ENCODE measurements at regions not wholly inside any gene's neighbourhood (a gene's known extent, or its start where the extent isn't known, plus 50 kb on each side); places are given as distances from the start of the nearest gene placed in this dataset.

- H3K79me2 ChIP-seq (ENCODE audit: control insufficient read depth, insufficient read depth, low read length): no peaks in the 10 kb centered on the region
- H3K4me2 ChIP-seq (ENCODE audit: control insufficient read depth, extremely low read depth, insufficient read depth, low read depth, low read length): no peak overlapping the region
- no peak overlapping the region for H3K4me3 ChIP-seq (ENCODE audit: control insufficient read depth in 2 of 3, extremely low read depth in 1 of 3, insufficient read depth in 2 of 3, low read depth in 1 of 3, low read length in 3 of 3)
- no peak overlapping the region for H3K9ac ChIP-seq (ENCODE audit: control insufficient read depth, extremely low read depth, insufficient read depth, low read length)
- dilution Hi-C loops (cut with MboI; ENCODE audit: extremely low pct_ligation_motif_present, low sequenced_read_pairs): no loop called here
- no peak for DNase-seq (ENCODE audit: low read depth, low spot score)
- H2AFZ ChIP-seq (ENCODE audit: control insufficient read depth, low read length): no peak overlapping the region
- no peaks in the 10 kb centered on the region for H3K9me3 ChIP-seq (ENCODE audit: control insufficient read depth, low read depth, low read length)
- H3K36me3 ChIP-seq (ENCODE audit: control insufficient read depth in 2 of 2, extremely low read depth in 1 of 2, insufficient read depth in 2 of 2, low read length in 2 of 2): no peaks in the 10 kb centered on the region
- no peak for FAIRE-seq
- H3K27ac ChIP-seq (ENCODE audit: control insufficient read depth, insufficient read depth, low read length): no peak overlapping the region
- H3K27me3 ChIP-seq (ENCODE audit: control insufficient read depth, extremely low read depth, insufficient read depth, low read length): no peaks in the 10 kb centered on the region
- TF ChIP-seq CTCF (optimal IDR thresholded peaks at IDR 0.05 in 1 of 3, IDR thresholded peaks at IDR 0.05 in 1 of 3, conservative IDR thresholded peaks at IDR 0.05 in 1 of 3; ENCODE audit: extremely low read depth in 1 of 3, insufficient read depth in 2 of 3, low read length in 3 of 3) (no peak), EZH2 (IDR thresholded peaks at IDR 0.05; ENCODE audit: low read length) (no peak)
- H3K4me1 ChIP-seq (ENCODE audit: control insufficient read depth, extremely low read depth, insufficient read depth, low read length): no peaks in the 10 kb centered on the region
- H4K20me1 ChIP-seq (ENCODE audit: control insufficient read depth, extremely low read depth, insufficient read depth, low read length): no peaks in the 10 kb centered on the region
- no peaks in the 10 kb centered on the region for H3K9me1 ChIP-seq (ENCODE audit: control insufficient read depth, extremely low read depth, insufficient read depth, low read length)
Observed at GRCh38 chr5:40141896-40142295, 537.8 kb upstream of the PTGER4 start.

- H3K4me2 ChIP-seq (ENCODE audit: control insufficient read depth, extremely low read depth, insufficient read depth, low read depth, low read length): no peak overlapping the region
- no peak overlapping the region for H3K27ac ChIP-seq (ENCODE audit: control insufficient read depth, insufficient read depth, low read length)
- H3K4me3 ChIP-seq (ENCODE audit: control insufficient read depth in 2 of 3, extremely low read depth in 1 of 3, insufficient read depth in 2 of 3, low read depth in 1 of 3, low read length in 3 of 3): no peak overlapping the region
- DNase-seq (ENCODE audit: low read depth, low spot score) (no peak), FAIRE-seq (no peak)
- no peaks in the 10 kb centered on the region for H3K27me3 ChIP-seq (ENCODE audit: control insufficient read depth, extremely low read depth, insufficient read depth, low read length)
- no peaks in the 10 kb centered on the region for H3K79me2 ChIP-seq (ENCODE audit: control insufficient read depth, insufficient read depth, low read length)
- no peak overlapping the region for H2AFZ ChIP-seq (ENCODE audit: control insufficient read depth, low read length)
- H3K9ac ChIP-seq (ENCODE audit: control insufficient read depth, extremely low read depth, insufficient read depth, low read length): no peak overlapping the region
- H3K9me3 ChIP-seq (ENCODE audit: control insufficient read depth, low read depth, low read length): no peaks in the 10 kb centered on the region
- H3K4me1 ChIP-seq (ENCODE audit: control insufficient read depth, extremely low read depth, insufficient read depth, low read length): no peaks in the 10 kb centered on the region
- TF ChIP-seq CTCF (optimal IDR thresholded peaks at IDR 0.05 in 1 of 3, IDR thresholded peaks at IDR 0.05 in 1 of 3, conservative IDR thresholded peaks at IDR 0.05 in 1 of 3; ENCODE audit: extremely low read depth in 1 of 3, insufficient read depth in 2 of 3, low read length in 3 of 3) (no peak), EZH2 (IDR thresholded peaks at IDR 0.05; ENCODE audit: low read length) (no peak)
- dilution Hi-C loops (cut with MboI; ENCODE audit: extremely low pct_ligation_motif_present, low sequenced_read_pairs): no loop called here
- no peaks in the 10 kb centered on the region for H3K36me3 ChIP-seq (ENCODE audit: control insufficient read depth in 2 of 2, extremely low read depth in 1 of 2, insufficient read depth in 2 of 2, low read length in 2 of 2)
- H3K9me1 ChIP-seq (ENCODE audit: control insufficient read depth, extremely low read depth, insufficient read depth, low read length): no peaks in the 10 kb centered on the region
- H4K20me1 ChIP-seq (ENCODE audit: control insufficient read depth, extremely low read depth, insufficient read depth, low read length): no peaks in the 10 kb centered on the region
Observed at GRCh38 chr5:40141418-40141817, 538.3 kb upstream of the PTGER4 start.
